ENCODE measurements at regions not wholly inside any gene's neighbourhood (a gene's known extent, or its start where the extent isn't known, plus 50 kb on each side); places are given as distances from the start of the nearest gene placed in this dataset.

DNA sequence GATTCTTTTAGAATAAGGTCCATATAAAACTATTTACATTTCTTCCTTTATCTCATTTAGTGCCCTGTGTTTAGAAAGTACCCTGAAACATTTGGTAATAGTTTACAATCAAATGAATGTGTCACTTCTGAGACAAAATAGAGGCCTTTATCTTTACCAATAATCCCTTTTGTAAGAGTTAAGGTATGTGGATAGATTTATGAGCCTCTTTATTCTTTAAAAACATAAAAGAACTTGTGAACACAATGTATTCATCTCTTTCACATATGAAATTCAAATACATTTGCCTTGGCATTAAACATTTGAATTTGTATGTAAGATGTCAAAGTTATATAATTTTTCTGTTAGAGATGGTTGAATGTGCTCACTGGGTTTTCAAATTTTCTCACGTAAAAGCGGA lies 180.5 kb upstream of the CWC22 start:
- no peak for DNase-seq

DNA sequence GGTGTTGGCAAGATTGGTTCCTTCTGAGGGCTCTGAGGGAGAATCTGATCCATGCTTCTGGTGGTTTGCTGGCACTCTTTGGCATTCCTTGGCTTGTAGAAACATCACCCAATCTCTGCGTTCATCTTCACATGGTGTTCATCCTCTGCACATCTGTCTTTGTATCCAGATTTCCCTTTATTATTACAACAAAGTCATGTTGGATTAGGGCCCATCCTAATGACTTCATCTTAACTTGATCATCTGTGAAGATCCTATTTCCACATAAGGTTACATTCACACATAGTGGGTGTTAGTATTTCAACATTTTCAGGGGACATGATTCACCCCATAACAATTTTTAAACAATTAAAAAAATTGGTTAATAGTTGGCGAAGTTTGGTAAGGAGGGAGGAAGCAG lies 177.4 kb upstream of the CWC22 start:
- no peak for DNase-seq

DNA sequence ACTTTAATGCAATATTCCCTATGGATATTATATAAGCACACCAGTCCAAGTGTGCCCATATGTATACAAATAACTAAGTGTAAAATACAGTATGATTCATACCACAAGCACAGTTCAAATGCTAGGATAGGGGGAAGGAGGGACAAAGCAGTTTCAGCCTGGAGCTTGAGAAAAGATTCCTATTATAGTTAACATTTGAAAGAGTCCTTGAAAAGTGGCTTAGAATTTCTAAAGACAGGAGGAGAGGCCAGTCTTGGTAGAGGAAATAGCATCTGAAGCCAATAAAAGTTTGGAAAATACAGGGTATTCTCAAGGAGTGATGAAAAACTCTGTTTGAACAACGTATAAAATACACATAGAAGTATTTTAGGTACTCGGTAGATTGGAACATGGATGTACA lies 173.4 kb upstream of the CWC22 start:
- no peak for DNase-seq

DNA sequence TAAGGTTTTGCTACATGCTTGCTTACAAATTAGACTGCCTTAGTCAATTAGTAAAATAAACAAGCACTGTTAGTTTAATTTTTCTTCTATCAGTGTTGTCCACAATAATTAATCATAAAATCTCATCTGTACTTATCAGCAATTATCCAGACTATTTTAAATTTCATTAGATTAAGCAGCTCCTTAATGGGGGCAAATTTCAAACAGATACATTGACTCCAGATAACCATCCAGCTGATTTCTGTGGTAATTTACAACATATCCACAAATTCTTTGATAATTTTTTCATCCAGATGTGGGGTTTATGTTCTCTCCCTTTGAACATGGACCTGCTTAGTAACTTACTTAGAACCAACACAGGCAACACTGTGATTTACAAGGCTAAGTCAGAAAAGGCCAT lies 170.4 kb upstream of the CWC22 start:
- no peak for DNase-seq

DNA sequence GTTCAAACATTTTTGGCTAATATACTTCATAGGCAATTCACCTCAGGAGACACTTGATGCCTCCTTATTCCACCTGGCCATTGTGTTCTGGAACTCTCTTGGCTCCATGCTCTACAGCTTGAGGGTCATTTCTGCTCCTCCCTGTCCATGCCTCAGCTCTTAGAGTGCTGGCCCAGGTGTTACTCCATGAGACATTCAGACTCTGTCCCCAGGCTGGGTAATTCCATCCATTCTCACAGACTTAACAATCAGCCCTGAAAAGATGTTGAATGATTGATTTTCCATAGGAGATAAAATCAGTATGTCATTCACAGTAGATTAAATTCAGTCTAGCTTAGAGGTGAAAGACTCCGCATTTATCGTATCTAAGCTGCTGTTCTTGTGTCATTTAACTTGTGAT lies 168.6 kb upstream of the CWC22 start:
- DNase-seq = no peak

DNA sequence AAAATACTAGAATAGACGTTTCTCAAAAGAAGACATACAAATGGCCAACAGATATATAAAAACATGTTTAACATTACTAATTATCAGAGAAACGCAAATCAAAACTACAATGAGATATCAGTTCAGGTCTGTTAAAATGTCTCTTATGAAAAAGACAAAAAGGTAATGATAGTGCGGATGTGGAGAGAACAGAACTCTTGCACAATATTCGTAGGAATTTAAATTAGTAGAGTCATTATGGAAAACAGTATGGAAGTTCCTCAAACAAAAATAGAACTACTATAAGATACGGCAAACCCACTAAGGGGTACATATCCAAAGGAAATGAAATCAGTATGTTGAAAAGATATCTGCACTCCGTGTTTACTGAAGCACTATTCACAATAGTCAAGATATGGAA lies 167.5 kb upstream of the CWC22 start:
- DNase-seq = no peak

DNA sequence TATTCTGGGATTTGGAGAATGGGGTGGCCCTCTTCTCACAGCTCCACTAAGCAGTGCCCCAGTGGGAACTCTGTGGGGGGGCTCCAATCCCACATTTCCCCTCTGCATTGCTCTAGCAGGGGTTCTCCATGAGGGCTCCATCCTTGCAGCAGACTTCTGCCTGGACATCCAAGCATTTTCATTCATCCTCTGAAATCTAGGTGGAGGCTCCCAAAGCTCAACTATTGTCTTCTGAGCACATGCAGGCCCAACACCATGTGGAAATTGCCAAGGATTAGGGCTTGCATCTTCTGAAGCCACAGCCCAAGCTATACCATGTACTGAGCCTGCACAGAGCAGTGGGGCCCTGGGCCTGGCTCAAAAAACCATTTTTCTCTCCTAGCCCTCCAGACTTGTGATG lies 162.4 kb upstream of the CWC22 start:
- no peak for DNase-seq

DNA sequence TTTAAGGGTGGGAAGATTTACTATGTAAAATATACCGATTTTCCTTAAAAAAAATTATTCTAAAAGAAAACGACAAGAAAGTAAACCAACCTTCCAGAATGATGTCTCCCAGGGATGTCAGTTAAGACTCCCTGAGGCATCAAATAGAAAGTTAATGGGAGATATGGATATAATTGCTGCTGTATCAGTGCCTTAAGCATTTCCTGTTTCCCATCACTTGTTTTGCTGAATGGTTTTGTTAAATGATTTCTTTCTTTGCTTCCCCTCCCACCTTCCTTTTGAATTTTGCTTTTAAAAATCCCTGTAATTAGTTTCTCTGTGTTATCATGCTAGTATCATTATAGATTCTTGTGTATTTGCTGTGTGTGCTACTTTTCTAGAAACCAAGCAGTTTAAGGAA lies 154.3 kb upstream of the CWC22 start:
- no peak for DNase-seq

DNA sequence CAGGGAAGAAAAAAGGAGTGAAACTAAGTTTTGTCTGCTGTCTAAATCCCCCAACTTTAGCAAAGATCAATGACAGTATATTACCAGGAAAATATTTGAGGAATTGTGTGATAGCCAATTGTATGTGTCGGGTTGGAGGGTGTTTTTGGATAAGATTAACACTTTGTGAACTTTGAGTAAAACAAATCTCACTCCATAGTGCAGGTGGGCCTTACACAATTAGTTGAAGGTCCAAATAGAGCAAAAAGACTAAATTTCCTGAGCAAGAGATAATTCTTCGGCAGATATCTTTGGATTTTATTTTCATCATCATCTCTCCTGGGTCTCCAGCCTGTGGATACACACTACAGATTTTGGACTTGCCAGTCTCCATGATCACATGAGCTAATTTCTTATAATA lies 152.8 kb upstream of the CWC22 start:
- no peak for DNase-seq

DNA sequence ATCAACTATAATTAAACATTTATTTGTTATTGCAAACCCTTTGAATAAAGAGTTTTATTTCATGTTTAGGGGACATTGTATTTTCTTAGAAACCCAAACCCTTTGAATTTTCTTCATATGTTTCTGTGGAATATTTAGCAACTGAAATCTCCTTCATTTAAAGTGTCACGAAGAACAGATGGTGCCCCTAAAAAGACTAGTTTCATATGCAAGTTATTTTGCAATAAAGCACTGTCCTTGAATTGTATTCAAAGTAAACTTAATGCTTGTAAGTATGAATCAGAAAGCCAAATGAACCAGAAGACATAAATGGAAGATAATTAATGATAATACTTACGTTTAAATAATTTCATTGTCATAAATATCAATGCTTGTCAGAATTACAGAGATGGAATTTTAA lies 151.9 kb upstream of the CWC22 start:
- DNase-seq = no peak

DNA sequence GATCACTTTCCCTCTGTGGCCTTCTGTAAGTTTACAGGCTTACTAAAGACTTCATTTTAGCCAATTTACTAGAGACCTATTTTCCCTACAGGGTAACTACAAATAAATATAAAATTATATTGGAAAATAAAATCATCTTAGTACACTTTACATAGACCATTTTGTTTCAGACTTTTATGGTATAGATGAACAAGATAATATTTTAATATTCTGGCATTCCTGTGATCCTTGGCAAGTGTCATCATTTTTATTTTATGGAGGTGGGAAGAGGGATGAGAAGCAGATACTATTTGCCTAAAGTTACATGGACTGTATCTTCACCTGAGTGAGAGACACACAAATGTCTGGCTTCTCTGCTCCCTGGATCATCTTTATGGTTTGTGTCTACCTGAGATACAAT lies 149.6 kb upstream of the CWC22 start:
- DNase-seq = no peak

DNA sequence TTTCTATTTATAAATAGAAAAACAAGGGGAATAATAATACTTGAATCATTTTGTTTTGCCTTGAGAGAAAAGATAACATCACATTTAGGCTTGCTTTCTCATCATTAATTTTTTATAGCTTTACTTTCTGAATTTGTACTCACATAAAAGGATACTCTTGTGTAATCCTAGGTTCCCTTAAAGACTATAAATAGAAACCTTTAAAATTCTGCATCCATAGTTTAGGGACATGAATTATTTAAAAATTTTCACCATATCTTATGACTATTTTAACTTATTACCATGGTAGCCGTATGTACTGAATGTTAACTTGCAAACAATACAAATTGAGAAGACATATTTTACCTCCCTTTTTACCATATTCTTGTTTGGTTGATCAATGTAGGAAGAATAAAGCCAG lies 143.5 kb upstream of the CWC22 start:
- DNase-seq = no peak

DNA sequence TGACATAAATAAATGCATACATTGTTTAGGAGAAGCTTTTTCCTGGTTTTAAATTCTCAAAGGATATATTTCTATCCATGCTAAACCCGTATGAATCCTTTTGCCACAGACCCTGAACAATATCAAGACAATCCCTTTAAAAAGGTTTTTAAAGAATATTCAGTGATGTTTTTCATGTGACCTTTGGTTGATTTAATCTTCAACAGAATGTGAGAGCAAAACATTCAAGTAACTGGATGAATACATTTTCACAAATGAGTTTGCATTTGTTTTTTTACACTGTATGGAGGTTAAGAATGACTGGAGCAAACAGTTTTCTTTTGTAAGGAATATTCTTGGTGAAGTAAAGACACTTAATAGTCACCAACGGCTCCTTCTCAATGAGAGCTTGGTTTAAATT lies 139.4 kb upstream of the CWC22 start:
- DNase-seq = no peak

DNA sequence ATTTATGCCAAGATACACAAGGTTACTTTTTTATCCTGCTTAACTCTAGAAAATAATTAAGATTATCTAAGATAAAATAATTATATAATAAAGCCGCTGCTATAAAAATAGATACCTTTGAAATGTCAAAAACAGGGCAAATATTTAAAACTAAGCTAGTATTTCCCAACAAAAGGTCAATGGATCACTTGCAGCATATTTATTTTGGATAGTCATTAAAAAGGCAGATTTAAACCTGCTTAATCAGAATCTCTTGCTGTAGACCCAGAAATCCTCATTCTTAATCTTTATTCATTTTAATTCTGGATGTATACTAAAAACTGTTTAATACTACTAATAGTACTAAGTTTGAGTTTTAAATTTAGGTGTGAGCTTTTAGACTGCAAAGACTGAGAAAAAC lies 139.0 kb upstream of the CWC22 start:
- no peak for DNase-seq

DNA sequence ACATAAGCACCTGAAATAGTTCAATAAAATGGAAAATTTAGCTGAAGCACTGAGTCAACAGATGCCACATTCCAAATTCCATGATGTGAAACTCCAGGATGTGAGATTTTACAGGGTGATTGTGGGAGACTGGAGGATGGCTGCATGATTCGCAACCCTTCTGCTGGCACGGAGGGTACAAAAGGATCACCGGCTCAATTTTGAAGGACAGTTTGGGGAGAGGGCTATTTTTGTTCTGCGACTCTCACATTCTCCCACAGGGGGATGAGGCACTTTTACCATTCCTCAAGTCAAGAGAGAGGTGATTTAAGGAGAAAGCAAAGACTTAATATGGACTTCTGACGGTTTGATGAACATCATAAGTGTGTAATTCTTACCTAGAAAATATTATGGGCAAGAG lies 138.1 kb upstream of the CWC22 start:
- no peak for DNase-seq

DNA sequence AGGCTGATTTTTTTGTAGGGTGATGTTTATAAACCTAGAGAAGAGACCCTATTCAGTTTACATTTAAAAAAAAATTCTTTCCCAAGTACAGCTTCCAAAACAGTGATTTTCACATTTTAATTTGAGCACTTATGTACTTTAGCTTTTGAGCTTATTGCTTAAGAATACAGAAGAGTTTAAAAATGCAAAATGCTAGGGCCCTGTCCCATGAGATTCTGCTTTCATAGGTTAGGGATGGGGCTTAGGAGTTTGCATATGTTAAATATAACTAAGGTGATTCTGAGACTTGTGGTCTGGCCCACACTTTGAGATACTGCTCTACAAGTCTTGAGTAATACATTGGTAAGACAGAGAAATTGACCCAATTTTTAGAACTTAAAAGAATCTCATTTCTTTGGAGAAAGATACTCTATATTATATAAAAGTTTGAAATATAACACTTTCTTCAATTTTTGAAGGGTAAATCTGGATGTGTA lies 137.3 kb upstream of the CWC22 start:
- DNase-seq = no peak

DNA sequence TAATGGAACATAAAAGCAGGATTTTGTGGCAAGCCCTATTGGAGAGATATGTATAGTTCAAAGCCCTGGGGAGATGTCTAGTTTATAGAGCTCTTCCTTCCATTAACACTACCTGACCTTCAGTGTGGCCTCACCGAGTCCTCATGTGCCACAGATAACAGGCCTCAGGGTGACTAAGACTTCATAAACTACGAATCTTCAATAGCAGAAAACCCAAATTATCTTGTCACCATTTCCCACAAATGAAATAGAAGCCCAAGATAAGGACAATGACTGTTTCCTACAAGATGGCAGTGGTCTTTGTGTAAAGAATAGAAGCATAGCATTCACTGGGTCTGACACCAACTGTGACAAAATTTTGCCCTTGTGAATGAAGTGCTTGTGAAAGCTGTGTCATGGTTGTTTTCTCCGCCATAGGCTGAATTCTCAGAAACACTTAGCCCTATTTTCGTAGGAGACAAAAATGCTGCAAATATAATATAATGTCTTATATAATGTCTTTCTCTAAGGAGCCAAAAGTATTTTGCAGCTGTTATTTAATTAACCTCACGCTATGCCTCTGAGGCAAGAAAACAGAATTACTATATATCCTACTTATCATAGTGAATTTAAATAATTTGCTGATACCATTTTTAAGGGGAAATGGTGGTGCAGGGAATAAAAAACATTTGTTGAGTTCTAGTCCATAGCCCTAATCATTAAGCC lies 136.7 kb upstream of the CWC22 start:
- DNase-seq = no peak

DNA sequence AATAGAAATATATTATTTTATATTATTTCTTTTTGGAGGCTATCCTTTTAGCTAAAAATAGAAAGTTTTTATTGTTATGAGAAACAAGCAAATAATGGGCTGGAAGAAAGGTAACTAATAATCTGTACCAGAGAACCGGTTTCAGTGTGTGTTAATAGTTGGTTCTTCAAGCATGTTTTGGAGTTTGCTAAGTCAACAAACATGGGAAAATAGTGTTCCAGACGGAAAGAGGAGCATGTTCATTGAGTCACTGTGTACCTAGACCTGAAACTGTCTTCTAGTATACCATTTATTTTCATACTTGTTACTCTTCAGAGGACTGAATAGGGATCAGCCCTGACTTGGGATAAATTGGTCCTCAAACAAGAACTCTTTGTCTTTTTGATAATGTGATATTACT lies 134.5 kb upstream of the CWC22 start:
- DNase-seq = no peak

DNA sequence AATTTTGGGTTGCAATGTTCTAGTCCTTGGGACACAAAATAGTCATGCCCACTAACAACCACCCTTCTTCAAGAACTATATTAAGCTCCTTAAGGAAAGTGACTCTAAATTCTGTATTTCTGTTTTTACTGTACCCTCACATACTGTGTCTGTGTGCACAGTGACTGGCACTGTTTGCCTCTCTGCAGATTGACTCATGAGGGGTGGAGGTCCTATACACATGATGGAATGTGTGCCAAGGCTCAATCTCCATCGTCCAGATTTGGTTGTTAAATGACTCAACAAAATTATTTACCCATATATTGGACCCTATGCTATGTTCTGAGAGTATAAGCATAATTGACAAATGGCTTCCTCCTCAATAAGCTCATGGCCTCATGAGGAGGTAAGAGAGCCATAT lies 126.6 kb upstream of the CWC22 start:
- no peak for DNase-seq

DNA sequence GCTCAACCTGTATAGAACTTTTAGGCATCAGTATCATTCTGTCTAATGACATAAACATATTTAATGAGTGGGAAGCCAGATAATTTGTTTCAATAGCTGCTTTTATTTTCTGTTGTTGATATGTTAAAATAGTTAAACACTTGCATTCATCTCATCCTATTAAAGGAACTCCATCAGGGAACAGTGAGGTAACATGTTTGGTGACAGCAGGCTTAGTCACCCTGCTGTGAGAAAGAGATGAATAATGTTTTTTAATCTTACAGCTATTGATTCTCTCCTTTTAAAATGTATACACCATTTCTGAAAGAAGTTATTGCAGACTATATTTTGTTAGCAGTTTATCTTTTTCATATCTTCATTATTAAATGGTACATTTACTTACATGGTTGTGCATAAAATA lies 123.3 kb upstream of the CWC22 start:
- DNase-seq = no peak

DNA sequence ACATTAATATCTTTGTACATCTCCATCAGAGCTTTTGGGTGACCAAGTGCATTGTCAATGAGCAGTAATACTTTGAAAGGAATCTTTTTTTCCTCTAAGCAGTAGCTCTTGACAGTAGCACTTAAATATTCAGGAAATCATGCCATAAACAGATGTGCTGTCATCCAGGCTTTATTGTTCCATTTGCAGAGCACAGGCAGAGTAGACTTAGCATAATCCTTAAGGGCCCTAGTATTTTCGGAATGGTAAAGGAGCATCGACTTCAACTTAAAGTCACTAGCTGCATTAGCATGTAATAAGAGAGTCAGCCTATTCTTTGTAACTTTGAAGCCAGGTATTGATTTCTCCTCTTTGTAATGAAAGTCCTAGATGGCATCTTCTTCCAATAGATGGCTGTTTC lies 121.8 kb upstream of the CWC22 start:
- DNase-seq = no peak

DNA sequence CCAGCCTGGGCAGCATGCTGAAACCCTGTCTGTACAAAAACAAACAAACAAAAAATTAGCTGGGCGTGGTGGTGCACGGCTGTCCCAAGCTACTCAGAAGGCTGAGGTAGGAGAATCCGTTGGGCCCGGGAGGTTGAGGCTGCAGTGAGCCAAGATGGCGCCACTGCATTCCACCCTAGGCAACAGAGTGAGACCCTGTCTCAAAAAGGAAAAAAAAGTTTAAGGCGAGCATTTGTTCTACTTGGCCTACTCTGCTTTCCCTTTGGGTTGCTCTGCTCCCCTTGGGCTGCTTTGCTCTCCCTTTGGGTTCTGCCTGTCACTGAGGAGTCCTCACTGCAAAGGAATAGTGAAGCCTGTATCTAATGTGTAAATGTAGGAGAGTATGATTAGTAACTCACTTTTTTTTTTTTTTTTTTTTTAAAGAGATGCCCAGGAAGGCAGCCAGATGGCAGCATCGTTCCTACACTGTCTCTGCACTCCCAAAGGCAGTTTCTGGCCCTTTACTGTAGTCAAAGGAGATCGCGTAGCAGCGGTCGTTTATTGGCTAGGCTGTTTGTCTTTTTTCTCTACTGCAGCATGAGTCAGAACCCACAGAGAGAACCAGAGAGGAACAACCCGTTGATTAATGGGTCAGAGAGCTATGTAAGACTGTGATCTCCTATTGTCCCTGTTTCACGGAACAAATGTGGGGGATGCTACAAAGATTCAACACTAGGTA lies 118.3 kb upstream of the CWC22 start:
- peak; percentile 36 for DNase-seq

DNA sequence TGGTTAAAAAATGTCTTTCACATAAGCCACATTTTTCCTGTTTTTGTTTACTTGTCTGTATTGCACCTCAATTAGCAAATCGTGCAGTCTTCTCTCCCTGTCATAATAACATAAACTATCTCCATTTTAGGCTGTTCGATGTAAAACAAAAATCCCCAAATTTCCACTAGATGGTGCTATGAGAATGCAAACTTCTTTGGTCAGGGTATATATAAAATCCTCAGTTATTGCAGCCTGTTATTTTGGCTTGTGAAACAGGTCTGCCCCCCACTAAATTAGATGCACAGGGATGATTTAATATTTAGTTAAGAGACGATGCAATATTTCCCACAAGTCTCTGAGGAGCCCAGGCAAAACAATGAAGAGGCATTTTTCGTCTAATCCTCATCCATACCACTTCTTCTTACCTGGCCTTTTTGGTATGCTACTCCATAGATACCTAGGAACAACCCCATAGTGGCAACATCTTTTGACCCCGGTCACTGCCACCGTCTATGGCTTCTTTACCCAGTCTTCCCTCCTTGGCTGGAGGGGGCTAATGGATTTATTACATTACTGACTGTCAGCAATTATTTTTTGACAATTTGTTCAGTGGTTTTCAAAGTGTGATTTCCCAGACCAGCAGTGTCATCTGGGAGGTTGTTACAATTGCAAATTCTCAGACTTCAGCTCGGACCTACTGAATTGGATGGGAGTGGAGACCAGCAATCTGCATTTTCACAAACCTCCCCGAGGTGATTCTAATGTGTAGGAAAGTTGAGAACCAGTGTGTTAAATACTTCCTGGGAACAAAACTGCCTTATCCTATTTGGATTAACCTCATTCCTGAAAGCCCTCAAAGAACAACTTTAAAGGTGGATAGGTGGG lies 117.4 kb upstream of the CWC22 start:
- DNase-seq = peak; percentile 55

DNA sequence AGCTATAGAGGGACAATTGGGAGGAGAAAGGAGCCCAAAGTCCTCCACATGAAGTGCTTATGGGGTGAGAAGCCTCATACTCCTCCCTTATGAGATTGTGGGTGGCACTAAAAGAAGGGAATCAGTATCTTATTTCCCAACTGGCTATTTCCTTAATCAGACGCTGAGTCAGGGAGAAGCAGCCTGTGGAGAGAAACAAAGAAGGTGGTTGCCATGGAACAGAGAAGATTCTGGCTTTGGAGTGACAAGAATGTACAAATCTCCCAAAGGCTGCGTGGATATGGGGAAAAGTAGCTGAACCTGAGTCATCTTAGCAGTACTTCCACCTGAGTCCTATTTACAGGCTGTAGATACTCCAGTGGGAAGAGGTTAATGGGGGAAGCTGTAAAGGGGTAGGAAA lies 115.8 kb upstream of the CWC22 start:
- DNase-seq = no peak

Data from CD4-positive, alpha-beta T cell treated with Interleukin-21 for 1 hour (primary cell).